ENCODE measurements at regions not wholly inside any gene's neighbourhood (a gene's known extent, or its start where the extent isn't known, plus 50 kb on each side); places are given as distances from the start of the nearest gene placed in this dataset.

- Histone ChIP-seq H3K4me3 (ENCODE audit: low read length, poor library complexity, severe bottlenecking) (no peak overlapping the region), H3K4me2 (ENCODE audit: low read depth, low read length, poor library complexity, severe bottlenecking) (no peak overlapping the region), H3F3A (ENCODE audit: low read depth) (no peaks in the 10 kb centered on the region), H3K79me2 (ENCODE audit: insufficient read depth, low read length) (no peaks in the 10 kb centered on the region), H3K9me2 (replicated peaks; ENCODE audit: low read depth, low read length) (no peaks in the 10 kb centered on the region), H2AFZ (ENCODE audit: low read length) (no peak overlapping the region), H3K9me3 (ENCODE audit: insufficient read depth, low read depth, low read length) (no peaks in the 10 kb centered on the region), H4K20me1 (ENCODE audit: insufficient read depth, low read length, poor library complexity, severe bottlenecking) (no peaks in the 10 kb centered on the region), H3K36me3 (ENCODE audit: insufficient read depth, low read length) (no peaks in the 10 kb centered on the region), H3K27me3 (ENCODE audit: insufficient read depth, low read length, poor library complexity, severe bottlenecking) (no peaks in the 10 kb centered on the region), H3K9ac (ENCODE audit: low read depth, low read length, poor library complexity, severe bottlenecking) (no peak overlapping the region), H3K4me1 (ENCODE audit: insufficient read depth, low read length, poor library complexity, severe bottlenecking) (no peaks in the 10 kb centered on the region)
- no peak for TF ChIP-seq EZH2phosphoT487 (IDR thresholded peaks at IDR 0.05; ENCODE audit: borderline replicate concordance)
- no peak for TF ChIP-seq CTCF (conservative IDR thresholded peaks at IDR 0.05; ENCODE audit: low read length)
Measured at GRCh38 chr12:19880076-19880475, 440.8 kb downstream of the AEBP2 start.

- H3K4me1 ChIP-seq (ENCODE audit: insufficient read depth, low read length, poor library complexity, severe bottlenecking): no peaks in the 10 kb centered on the region
- H3K9ac ChIP-seq (ENCODE audit: low read depth, low read length, poor library complexity, severe bottlenecking): no peak overlapping the region
- no peaks in the 10 kb centered on the region for H4K20me1 ChIP-seq (ENCODE audit: insufficient read depth, low read length, poor library complexity, severe bottlenecking)
- H3F3A ChIP-seq (ENCODE audit: low read depth): no peaks in the 10 kb centered on the region
- no peaks in the 10 kb centered on the region for H3K79me2 ChIP-seq (ENCODE audit: insufficient read depth, low read length)
- no peak overlapping the region for H2AFZ ChIP-seq (ENCODE audit: low read length)
- no peaks in the 10 kb centered on the region for H3K9me3 ChIP-seq (ENCODE audit: insufficient read depth, low read depth, low read length)
- H3K4me3 ChIP-seq (ENCODE audit: low read length, poor library complexity, severe bottlenecking): no peak overlapping the region
- no peaks in the 10 kb centered on the region for H3K27me3 ChIP-seq (ENCODE audit: insufficient read depth, low read length, poor library complexity, severe bottlenecking)
- H3K9me2 ChIP-seq (replicated peaks; ENCODE audit: low read depth, low read length): no peaks in the 10 kb centered on the region
- no peak for TF ChIP-seq EZH2phosphoT487 (IDR thresholded peaks at IDR 0.05; ENCODE audit: borderline replicate concordance)
- TF ChIP-seq CTCF (conservative IDR thresholded peaks at IDR 0.05; ENCODE audit: low read length): no peak
- H3K4me2 ChIP-seq (ENCODE audit: low read depth, low read length, poor library complexity, severe bottlenecking): no peak overlapping the region
- no peaks in the 10 kb centered on the region for H3K36me3 ChIP-seq (ENCODE audit: insufficient read depth, low read length)
Measured at GRCh38 chr12:19880721-19881120, 441.4 kb downstream of the AEBP2 start.

GRCh38 chr12:19882346-19882745, 443.1 kb downstream of the AEBP2 start:
- Histone ChIP-seq H4K20me1 (ENCODE audit: insufficient read depth, low read length, poor library complexity, severe bottlenecking) (no peaks in the 10 kb centered on the region), H3K9me3 (ENCODE audit: insufficient read depth, low read depth, low read length) (no peaks in the 10 kb centered on the region), H3K4me1 (ENCODE audit: insufficient read depth, low read length, poor library complexity, severe bottlenecking) (no peaks in the 10 kb centered on the region), H3K27me3 (ENCODE audit: insufficient read depth, low read length, poor library complexity, severe bottlenecking) (no peaks in the 10 kb centered on the region), H3F3A (ENCODE audit: low read depth) (no peaks in the 10 kb centered on the region), H2AFZ (ENCODE audit: low read length) (no peak overlapping the region), H3K4me3 (ENCODE audit: low read length, poor library complexity, severe bottlenecking) (no peak overlapping the region), H3K36me3 (ENCODE audit: insufficient read depth, low read length) (no peaks in the 10 kb centered on the region), H3K79me2 (ENCODE audit: insufficient read depth, low read length) (no peaks in the 10 kb centered on the region), H3K9ac (ENCODE audit: low read depth, low read length, poor library complexity, severe bottlenecking) (no peak overlapping the region), H3K4me2 (ENCODE audit: low read depth, low read length, poor library complexity, severe bottlenecking) (no peak overlapping the region), H3K9me2 (replicated peaks; ENCODE audit: low read depth, low read length) (no peaks in the 10 kb centered on the region)
- TF ChIP-seq CTCF (conservative IDR thresholded peaks at IDR 0.05; ENCODE audit: low read length) (no peak), EZH2phosphoT487 (IDR thresholded peaks at IDR 0.05; ENCODE audit: borderline replicate concordance) (no peak)
